ENCODE measurements at regions not wholly inside any gene's neighbourhood (a gene's known extent, or its start where the extent isn't known, plus 50 kb on each side); places are given as distances from the start of the nearest gene placed in this dataset.

- Mint-ChIP-seq H3K36me3 (ENCODE audit: low read depth) (no peaks in the 10 kb centered on the region), H3K27ac (no peak overlapping the region), H3K4me3 (no peak overlapping the region), H3K4me1 (no peaks in the 10 kb centered on the region), H3K27me3 (no peaks in the 10 kb centered on the region), H3K9me3 (no peaks in the 10 kb centered on the region)
- no peak for ATAC-seq (replicated peaks)
Measured at GRCh38 chr3:147945968-147946519, 536.9 kb downstream of the ZIC1 start.

GRCh38 chr3:147956615-147957014, 547.5 kb downstream of the ZIC1 start:
- ATAC-seq (replicated peaks), result no peak
- Mint-ChIP-seq H3K27ac (no peak overlapping the region), H3K36me3 (ENCODE audit: low read depth) (no peaks in the 10 kb centered on the region), H3K9me3 (peaks cover 4% of the 10 kb centered on the region), H3K27me3 (no peaks in the 10 kb centered on the region), H3K4me3 (no peak overlapping the region), H3K4me1 (no peaks in the 10 kb centered on the region)

- Mint-ChIP-seq H3K4me1 (no peaks in the 10 kb centered on the region), H3K9me3 (peaks cover 6% of the 10 kb centered on the region), H3K27ac (no peak overlapping the region), H3K27me3 (no peaks in the 10 kb centered on the region), H3K36me3 (ENCODE audit: low read depth) (no peaks in the 10 kb centered on the region), H3K4me3 (no peak overlapping the region)
- no peak for ATAC-seq (replicated peaks)
Measured at GRCh38 chr3:147958754-147959153, 549.6 kb downstream of the ZIC1 start.

- H3K27me3 Mint-ChIP-seq, result no peaks in the 10 kb centered on the region
- H3K9me3 Mint-ChIP-seq, result peaks cover 10% of the 10 kb centered on the region
- no peaks in the 10 kb centered on the region for H3K36me3 Mint-ChIP-seq (ENCODE audit: low read depth)
- no peak overlapping the region for H3K27ac Mint-ChIP-seq
- ATAC-seq (replicated peaks), result no peak
- H3K4me1 Mint-ChIP-seq, result no peaks in the 10 kb centered on the region
- H3K4me3 Mint-ChIP-seq, result no peak overlapping the region
Measured at GRCh38 chr3:147960786-147961185, 551.6 kb downstream of the ZIC1 start.

GRCh38 chr3:147962408-147963164, 553.4 kb downstream of the ZIC1 start:
- Mint-ChIP-seq H3K36me3 (ENCODE audit: low read depth) (no peaks in the 10 kb centered on the region), H3K27me3 (no peaks in the 10 kb centered on the region), H3K4me1 (no peaks in the 10 kb centered on the region), H3K27ac (no peak overlapping the region), H3K4me3 (no peak overlapping the region), H3K9me3 (peaks cover 10% of the 10 kb centered on the region)
- no peak for ATAC-seq (replicated peaks)

- Mint-ChIP-seq H3K36me3 (ENCODE audit: low read depth) (no peaks in the 10 kb centered on the region), H3K4me1 (no peaks in the 10 kb centered on the region), H3K27me3 (no peaks in the 10 kb centered on the region), H3K9me3 (peaks cover 7% of the 10 kb centered on the region), H3K27ac (no peak overlapping the region), H3K4me3 (no peak overlapping the region)
- no peak for ATAC-seq (replicated peaks)
Measured at GRCh38 chr3:147963711-147964110, 554.5 kb downstream of the ZIC1 start.

- Mint-ChIP-seq H3K27me3 (no peaks in the 10 kb centered on the region), H3K4me1 (no peaks in the 10 kb centered on the region), H3K27ac (no peak overlapping the region), H3K9me3 (peaks cover 16% of the 10 kb centered on the region), H3K4me3 (no peak overlapping the region), H3K36me3 (ENCODE audit: low read depth) (no peaks in the 10 kb centered on the region)
- no peak for ATAC-seq (replicated peaks)
Measured at GRCh38 chr3:147975165-147975564, 566.0 kb downstream of the ZIC1 start.

- Mint-ChIP-seq H3K36me3 (ENCODE audit: low read depth) (no peaks in the 10 kb centered on the region), H3K27ac (no peak overlapping the region), H3K4me1 (no peaks in the 10 kb centered on the region), H3K9me3 (peaks cover 16% of the 10 kb centered on the region), H3K4me3 (no peak overlapping the region), H3K27me3 (no peaks in the 10 kb centered on the region)
- no peak for ATAC-seq (replicated peaks)
Measured at GRCh38 chr3:147977001-147977400, 567.8 kb downstream of the ZIC1 start.

GRCh38 chr3:147987549-147987948, 578.4 kb downstream of the ZIC1 start:
- H3K4me1 Mint-ChIP-seq, result no peaks in the 10 kb centered on the region
- H3K27ac Mint-ChIP-seq, result no peak overlapping the region
- H3K36me3 Mint-ChIP-seq (ENCODE audit: low read depth), result no peaks in the 10 kb centered on the region
- H3K9me3 Mint-ChIP-seq, result peaks cover 3% of the 10 kb centered on the region
- no peaks in the 10 kb centered on the region for H3K27me3 Mint-ChIP-seq
- no peak for ATAC-seq (replicated peaks)
- no peak overlapping the region for H3K4me3 Mint-ChIP-seq

GRCh38 chr3:147989344-147989743, 580.2 kb downstream of the ZIC1 start:
- Mint-ChIP-seq H3K36me3 (ENCODE audit: low read depth) (no peaks in the 10 kb centered on the region), H3K9me3 (peaks cover 3% of the 10 kb centered on the region)
- no peak for ATAC-seq (replicated peaks)

GRCh38 chr3:148002705-148003205, 593.6 kb downstream of the ZIC1 start:
- Mint-ChIP-seq H3K27ac (no peak overlapping the region), H3K36me3 (ENCODE audit: low read depth) (no peaks in the 10 kb centered on the region), H3K27me3 (no peaks in the 10 kb centered on the region), H3K9me3 (no peaks in the 10 kb centered on the region), H3K4me3 (no peak overlapping the region), H3K4me1 (no peaks in the 10 kb centered on the region)
- no peak for ATAC-seq (replicated peaks)

More at GRCh38 chr3:147989344-147989743, 580.2 kb downstream of the ZIC1 start:
- no peak overlapping the region for H3K27ac Mint-ChIP-seq
- no peaks in the 10 kb centered on the region for H3K27me3 Mint-ChIP-seq
- no peak overlapping the region for H3K4me3 Mint-ChIP-seq
- H3K4me1 Mint-ChIP-seq, result no peaks in the 10 kb centered on the region

GRCh38 chr3:148004331-148004730, 595.2 kb downstream of the ZIC1 start:
- no peaks in the 10 kb centered on the region for H3K9me3 Mint-ChIP-seq
- H3K36me3 Mint-ChIP-seq (ENCODE audit: low read depth), result no peaks in the 10 kb centered on the region
- H3K27ac Mint-ChIP-seq, result no peak overlapping the region
- no peak for ATAC-seq (replicated peaks)
- H3K4me3 Mint-ChIP-seq, result no peak overlapping the region
- H3K4me1 Mint-ChIP-seq, result no peaks in the 10 kb centered on the region
- no peaks in the 10 kb centered on the region for H3K27me3 Mint-ChIP-seq

GRCh38 chr3:148005456-148005855, 596.3 kb downstream of the ZIC1 start:
- no peak overlapping the region for H3K27ac Mint-ChIP-seq
- no peak for ATAC-seq (replicated peaks)
- H3K4me3 Mint-ChIP-seq, result no peak overlapping the region
- H3K9me3 Mint-ChIP-seq, result no peaks in the 10 kb centered on the region
- H3K36me3 Mint-ChIP-seq (ENCODE audit: low read depth), result no peaks in the 10 kb centered on the region
- H3K27me3 Mint-ChIP-seq, result no peaks in the 10 kb centered on the region
- no peaks in the 10 kb centered on the region for H3K4me1 Mint-ChIP-seq

GRCh38 chr3:148006508-148006907, 597.3 kb downstream of the ZIC1 start:
- Mint-ChIP-seq H3K27me3 (no peaks in the 10 kb centered on the region), H3K36me3 (ENCODE audit: low read depth) (no peaks in the 10 kb centered on the region), H3K4me1 (no peaks in the 10 kb centered on the region), H3K4me3 (no peak overlapping the region), H3K9me3 (no peaks in the 10 kb centered on the region), H3K27ac (no peak overlapping the region)
- ATAC-seq (replicated peaks), result no peak

- Mint-ChIP-seq H3K27me3 (no peaks in the 10 kb centered on the region), H3K36me3 (ENCODE audit: low read depth) (no peaks in the 10 kb centered on the region), H3K27ac (no peak overlapping the region), H3K9me3 (peaks cover 5% of the 10 kb centered on the region), H3K4me3 (no peak overlapping the region), H3K4me1 (no peaks in the 10 kb centered on the region)
- no peak for ATAC-seq (replicated peaks)
Measured at GRCh38 chr3:148008591-148008990, 599.4 kb downstream of the ZIC1 start.

Data from activated T-helper 17 cell treated with anti-CD3 and anti-CD28 coated beads, Interleukin-2, amount 50 U/mL, for 72 hours (primary cell).